Esophagus muscularis mucosa (tissue), 4 donors: ENCODE measurements at regions not wholly inside any gene's neighbourhood (a gene's known extent, or its start where the extent isn't known, plus 50 kb on each side); places are given as distances from the start of the nearest gene placed in this dataset.

Experiments used
- DNase-seq: peaks from one replicate; pipeline ENCODE4 v3.0.0-alpha.2; 2017; ENCODE audit errors: extremely low spot score
- H3K27ac ChIP-seq, 4 donors: fragments of 200-600 bp; sonication (generic); replicated peaks in 1 of 4; 1 replicate in 3 of 4; 2 replicates in 1 of 4; pipeline ENCODE4 v1.5.1; 2016 to 2019; ENCODE audit warnings: mild to moderate bottlenecking in 1 of 4
- H3K27me3 ChIP-seq, 4 donors: fragments of 200-600 bp; sonication (generic); one replicate each; pipeline versions ENCODE4 v1.5.1 to v1.6.0; 2016 to 2019
- H3K36me3 ChIP-seq, 4 donors: fragments of 200-600 bp; sonication (generic); one replicate each; pipeline ENCODE4 v1.5.1; 2016 to 2019
- H3K4me1 ChIP-seq, 4 donors: fragments of 200-600 bp; sonication (generic); one replicate each; pipeline ENCODE4 v1.5.1; 2016 to 2019
- H3K4me3 ChIP-seq, 4 donors: fragments of 200-600 bp; sonication (generic); 1 replicate in 2 of 4; 2 replicates in 2 of 4; pipeline ENCODE4 v1.5.1; 2016 to 2019; ENCODE audit warnings: mild to moderate bottlenecking in 4 of 4, moderate library complexity in 1 of 4
- H3K9me3 ChIP-seq, 4 donors: fragments of 200-600 bp; sonication (generic); 1 replicate in 3 of 4; 2 replicates in 1 of 4; pipeline ENCODE4 v1.5.1; 2016 to 2019
- EP300 ChIP-seq: sonication (generic); formaldehyde crosslinking; IDR thresholded peaks from one replicate; pipeline ENCODE4 v1.6.1; 2017; ENCODE audit warnings: antibody characterized with exemption
- POLR2A ChIP-seq: fragments of 450-650 bp; IDR thresholded peaks from one replicate; pipeline ENCODE4 v1.6.1; 2017; ENCODE audit warnings: antibody characterized with exemption, moderate library complexity, mild to moderate bottlenecking, low read depth
- POLR2AphosphoS5 ChIP-seq, 2 donors: sonication (generic); formaldehyde crosslinking; IDR thresholded peaks; one replicate each; pipeline ENCODE4 v1.6.1; 2017; ENCODE audit warnings: antibody characterized with exemption in 2 of 2
- WGBS: methylation state at CpG from one replicate; pipeline ENCODE4 v1.1.5; 2018; 5-methylcytosine and 5-hydroxymethylcytosine counted together
- intact Hi-C: fragments of 100-400 bp; cut with DNase I; formaldehyde crosslinking; loops from one replicate; pipeline ENCODE4 v1.15.1; 2023
- TF ChIP-seq, protein P1 (sequence below), 3 experiments: fragments of 200-600 bp in 2 of 3; fragments of 450-650 bp in 1 of 3; sonication (generic) in 2 of 3; IDR thresholded peaks; one replicate each; pipeline ENCODE4 v1.5.1; 2017 to 2019; ENCODE audit warnings: antibody characterized with exemption in 3 of 3, mild to moderate bottlenecking in 2 of 3, moderate library complexity in 1 of 3

GRCh38 chr9:115980502-115980901 is 173.1 kb upstream of the PAPPA start:
- no peak for DNase-seq
- Histone ChIP-seq H3K4me3 (no peak overlapping the region), H3K4me1 (no peaks in the 10 kb centered on the region), H3K36me3 (no peaks in the 10 kb centered on the region), H3K27ac (no peak overlapping the region), H3K27me3 (no peaks in the 10 kb centered on the region), H3K9me3 (peaks cover 0 to 4% (median 0%) of the 10 kb centered on the region in 4 donors)
- no peak for TF ChIP-seq EP300
- TF ChIP-seq POLR2AphosphoS5 (IDR thresholded peaks at IDR 0.05), result no peak
- TF ChIP-seq, protein P1, sequence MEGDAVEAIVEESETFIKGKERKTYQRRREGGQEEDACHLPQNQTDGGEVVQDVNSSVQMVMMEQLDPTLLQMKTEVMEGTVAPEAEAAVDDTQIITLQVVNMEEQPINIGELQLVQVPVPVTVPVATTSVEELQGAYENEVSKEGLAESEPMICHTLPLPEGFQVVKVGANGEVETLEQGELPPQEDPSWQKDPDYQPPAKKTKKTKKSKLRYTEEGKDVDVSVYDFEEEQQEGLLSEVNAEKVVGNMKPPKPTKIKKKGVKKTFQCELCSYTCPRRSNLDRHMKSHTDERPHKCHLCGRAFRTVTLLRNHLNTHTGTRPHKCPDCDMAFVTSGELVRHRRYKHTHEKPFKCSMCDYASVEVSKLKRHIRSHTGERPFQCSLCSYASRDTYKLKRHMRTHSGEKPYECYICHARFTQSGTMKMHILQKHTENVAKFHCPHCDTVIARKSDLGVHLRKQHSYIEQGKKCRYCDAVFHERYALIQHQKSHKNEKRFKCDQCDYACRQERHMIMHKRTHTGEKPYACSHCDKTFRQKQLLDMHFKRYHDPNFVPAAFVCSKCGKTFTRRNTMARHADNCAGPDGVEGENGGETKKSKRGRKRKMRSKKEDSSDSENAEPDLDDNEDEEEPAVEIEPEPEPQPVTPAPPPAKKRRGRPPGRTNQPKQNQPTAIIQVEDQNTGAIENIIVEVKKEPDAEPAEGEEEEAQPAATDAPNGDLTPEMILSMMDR (IDR thresholded peaks at IDR 0.05), result no peak
- no peak for TF ChIP-seq POLR2A
- 96% methylated on average over 1 of the region's 1 CpG for WGBS
- intact Hi-C loops, result no loop called here

- intact Hi-C loops, result no loop called here
- H3K9me3 ChIP-seq, result peaks cover 0 to 4% (median 0%) of the 10 kb centered on the region in 4 donors
- DNase-seq, result no peak
- no peaks in the 10 kb centered on the region for H3K27me3 ChIP-seq
- TF ChIP-seq, protein P1 (IDR thresholded peaks at IDR 0.05), result no peak
- TF ChIP-seq POLR2A (no peak), EP300 (no peak), POLR2AphosphoS5 (IDR thresholded peaks at IDR 0.05) (no peak)
- H3K4me3 ChIP-seq, result no peak overlapping the region
- H3K36me3 ChIP-seq, result no peaks in the 10 kb centered on the region
- H3K27ac ChIP-seq, result no peak overlapping the region
- 92% methylated on average over 4 of the region's 4 CpGs for WGBS
- no peaks in the 10 kb centered on the region for H3K4me1 ChIP-seq
Measured at GRCh38 chr9:115980976-115981375, 172.6 kb upstream of the PAPPA start.

GRCh38 chr9:115983366-115983765 is 170.2 kb upstream of the PAPPA start:
- 95% methylated on average over 6 of the region's 6 CpGs for WGBS
- no peaks in the 10 kb centered on the region for H3K36me3 ChIP-seq
- DNase-seq, result no peak
- no peak for TF ChIP-seq POLR2AphosphoS5 (IDR thresholded peaks at IDR 0.05)
- TF ChIP-seq, protein P1 (IDR thresholded peaks at IDR 0.05), result no peak
- TF ChIP-seq EP300, result no peak
- TF ChIP-seq POLR2A, result no peak
- no peaks in the 10 kb centered on the region for H3K27me3 ChIP-seq
- H3K4me3 ChIP-seq, result no peak overlapping the region
- no peak overlapping the region for H3K27ac ChIP-seq
- intact Hi-C loops, result no loop called here
- H3K9me3 ChIP-seq, result no peaks in the 10 kb centered on the region
- no peaks in the 10 kb centered on the region for H3K4me1 ChIP-seq

- DNase-seq, result no peak
- Histone ChIP-seq H3K27me3 (no peaks in the 10 kb centered on the region), H3K27ac (no peak overlapping the region), H3K9me3 (no peaks in the 10 kb centered on the region), H3K36me3 (no peaks in the 10 kb centered on the region), H3K4me3 (no peak overlapping the region), H3K4me1 (no peaks in the 10 kb centered on the region)
- intact Hi-C loops, result no loop called here
- TF ChIP-seq EP300 (no peak), POLR2AphosphoS5 (IDR thresholded peaks at IDR 0.05) (no peak), POLR2A (no peak)
- TF ChIP-seq, protein P1 (IDR thresholded peaks at IDR 0.05), result no peak
- 92% methylated on average over 1 of the region's 1 CpG for WGBS
Measured at GRCh38 chr9:115985657-115986056, 167.9 kb upstream of the PAPPA start.

GRCh38 chr9:115986508-115986907 is 167.1 kb upstream of the PAPPA start:
- Histone ChIP-seq H3K27me3 (no peaks in the 10 kb centered on the region), H3K27ac (no peak overlapping the region), H3K9me3 (no peaks in the 10 kb centered on the region), H3K4me3 (no peak overlapping the region), H3K4me1 (no peaks in the 10 kb centered on the region), H3K36me3 (no peaks in the 10 kb centered on the region)
- 90% methylated on average over 3 of the region's 3 CpGs for WGBS
- DNase-seq, result no peak
- intact Hi-C loops, result no loop called here
- no peak for TF ChIP-seq POLR2A
- TF ChIP-seq POLR2AphosphoS5 (IDR thresholded peaks at IDR 0.05), result no peak
- no peak for TF ChIP-seq EP300
- TF ChIP-seq, protein P1 (IDR thresholded peaks at IDR 0.05), result no peak
